ENCODE measurements at regions not wholly inside any gene's neighbourhood (a gene's known extent, or its start where the extent isn't known, plus 50 kb on each side); places are given as distances from the start of the nearest gene placed in this dataset.

- DNase-seq, result no peak
Observed at GRCh38 chr15:77540312-77541060, 92.2 kb downstream of the LINGO1 start.

GRCh38 chr15:77538793-77539497, 93.8 kb downstream of the LINGO1 start:
- DNase-seq, result no peak

- no peak for DNase-seq
Observed at GRCh38 chr15:77538027-77538451, 94.7 kb downstream of the LINGO1 start.

GRCh38 chr15:77537006-77537405, 95.7 kb downstream of the LINGO1 start:
- no peak for DNase-seq

GRCh38 chr15:77535845-77536244, 96.9 kb downstream of the LINGO1 start:
- no peak for DNase-seq

Measured in central memory CD4-positive, alpha-beta T cell (primary cell).